ENCODE measurements at regions not wholly inside any gene's neighbourhood (a gene's known extent, or its start where the extent isn't known, plus 50 kb on each side); places are given as distances from the start of the nearest gene placed in this dataset.

GRCh38 chr12:71208053-71208685, 50.4 kb upstream of the TSPAN8 start:
- Histone ChIP-seq H3K9me1 (replicated peaks; ENCODE audit: control insufficient read depth, extremely low read depth, insufficient read depth, low read length) (no peaks in the 10 kb centered on the region), H3K4me3 (replicated peaks in 1 of 3; ENCODE audit: insufficient read depth in 1 of 3, low read depth in 1 of 3, low read length in 3 of 3) (no peak overlapping the region), H3K27ac (ENCODE audit: insufficient read depth, low read depth, low read length) (no peak overlapping the region), H3K79me2 (ENCODE audit: control insufficient read depth, insufficient read depth, low read length) (no peaks in the 10 kb centered on the region), H2AFZ (ENCODE audit: low read depth, low read length) (no peak overlapping the region), H3K36me3 (ENCODE audit: control insufficient read depth in 2 of 2, extremely low read depth in 1 of 2, insufficient read depth in 2 of 2, low read length in 2 of 2) (no peaks in the 10 kb centered on the region), H4K20me1 (replicated peaks; ENCODE audit: control insufficient read depth, extremely low read depth, insufficient read depth, low read length) (no peaks in the 10 kb centered on the region), H3K9ac (replicated peaks; ENCODE audit: extremely low read depth, insufficient read depth, low read length) (no peak overlapping the region), H3K27me3 (ENCODE audit: control insufficient read depth in 2 of 2, insufficient read depth in 2 of 2, low read length in 2 of 2) (no peaks in the 10 kb centered on the region), H3K4me2 (ENCODE audit: insufficient read depth, low read length) (no peak overlapping the region), H3K9me3 (replicated peaks; ENCODE audit: control insufficient read depth, insufficient read depth, low read length) (no peaks in the 10 kb centered on the region), H3K4me1 (ENCODE audit: control insufficient read depth, extremely low read depth, insufficient read depth, low read length) (no peaks in the 10 kb centered on the region)
- FAIRE-seq (no peak), DNase-seq (ENCODE audit: low read depth, low spot score) (no peak)
- ChIA-PET CTCF (no interaction called here), POLR2A (no interaction called here)
- TF ChIP-seq JUN (IDR thresholded peaks at IDR 0.05; ENCODE audit: borderline replicate concordance, insufficient read depth, insufficient read length, low read depth) (no peak), POLR2AphosphoS5 (IDR thresholded peaks at IDR 0.05; ENCODE audit: insufficient read depth, low read depth, low read length) (no peak), MAX (IDR thresholded peaks at IDR 0.05; ENCODE audit: insufficient read depth, insufficient read length) (no peak), GATA2 (IDR thresholded peaks at IDR 0.05; ENCODE audit: insufficient read depth, insufficient read length, low read depth, low read length) (no peak), POLR2A (IDR thresholded peaks at IDR 0.05; ENCODE audit: low read depth, low read length) (no peak), FOS (IDR thresholded peaks at IDR 0.05; ENCODE audit: borderline replicate concordance, insufficient read depth, low read length) (no peak), EZH2 (IDR thresholded peaks at IDR 0.05; ENCODE audit: borderline replicate concordance, low read depth, low read length, severe bottlenecking) (no peak), MYC (IDR thresholded peaks at IDR 0.05; ENCODE audit: low read depth, low read length) (no peak), CTCF (IDR thresholded peaks at IDR 0.05; ENCODE audit: extremely low read depth in 1 of 2, insufficient read depth in 1 of 2, low read depth in 1 of 2, low read length in 2 of 2) (no peak)
- dilution Hi-C loops (cut with MboI; ENCODE audit: extremely low pct_ligation_motif_present, low sequenced_read_pairs) = no loop called here
- no TSS peak for BruUV-seq (replicated peaks)
- intact Hi-C loops (cut with micrococcal nuclease) = no loop called here
